Suprapubic skin (tissue), 4 donors: ENCODE measurements at regions not wholly inside any gene's neighbourhood (a gene's known extent, or its start where the extent isn't known, plus 50 kb on each side); places are given as distances from the start of the nearest gene placed in this dataset.

Source experiments
- EP300 ChIP-seq: sonication (generic); formaldehyde crosslinking; IDR thresholded peaks from one replicate; pipeline ENCODE4 v1.6.1; 2017; ENCODE audit warnings: antibody characterized with exemption
- POLR2A ChIP-seq, 2 donors: fragments of 450-650 bp; IDR thresholded peaks; one replicate each; pipeline ENCODE4 v1.6.1; 2017; ENCODE audit warnings: antibody characterized with exemption in 2 of 2, mild to moderate bottlenecking in 2 of 2, moderate library complexity in 2 of 2
- POLR2AphosphoS5 ChIP-seq, 3 donors: sonication (generic); formaldehyde crosslinking; IDR thresholded peaks; one replicate each; pipeline ENCODE4 v1.6.1; 2017; ENCODE audit warnings: antibody characterized with exemption in 3 of 3
- TF ChIP-seq, protein P1 (sequence below), 2 donors: fragments of 200-600 bp in 1 of 2; fragments of 450-650 bp in 1 of 2; sonication (generic) in 1 of 2; IDR thresholded peaks; one replicate each; pipeline ENCODE4 v1.5.1; 2016 to 2019; ENCODE audit warnings: antibody characterized with exemption in 2 of 2, mild to moderate bottlenecking in 1 of 2, moderate library complexity in 1 of 2

DNA sequence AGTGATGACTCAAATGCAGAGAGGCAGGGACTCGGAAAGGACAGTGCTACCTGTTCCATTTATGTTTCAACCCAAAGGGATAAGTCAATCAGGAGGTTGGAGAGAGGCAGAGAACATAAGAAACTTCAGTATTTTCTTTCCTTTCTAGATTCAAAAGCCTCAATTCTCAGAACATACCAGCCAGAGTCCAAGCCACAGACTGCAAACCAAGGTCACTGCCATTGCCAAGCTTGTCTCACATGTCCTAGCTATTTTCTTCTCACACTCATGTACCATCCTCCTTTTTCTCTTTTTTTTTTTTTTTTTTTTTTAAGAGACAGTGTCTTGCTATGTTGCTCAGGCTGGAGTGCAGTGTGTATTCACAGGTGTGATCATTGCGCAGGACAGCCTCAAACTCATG is 111.7 kb upstream of the AKIP1 start:
- TF ChIP-seq, protein P1, sequence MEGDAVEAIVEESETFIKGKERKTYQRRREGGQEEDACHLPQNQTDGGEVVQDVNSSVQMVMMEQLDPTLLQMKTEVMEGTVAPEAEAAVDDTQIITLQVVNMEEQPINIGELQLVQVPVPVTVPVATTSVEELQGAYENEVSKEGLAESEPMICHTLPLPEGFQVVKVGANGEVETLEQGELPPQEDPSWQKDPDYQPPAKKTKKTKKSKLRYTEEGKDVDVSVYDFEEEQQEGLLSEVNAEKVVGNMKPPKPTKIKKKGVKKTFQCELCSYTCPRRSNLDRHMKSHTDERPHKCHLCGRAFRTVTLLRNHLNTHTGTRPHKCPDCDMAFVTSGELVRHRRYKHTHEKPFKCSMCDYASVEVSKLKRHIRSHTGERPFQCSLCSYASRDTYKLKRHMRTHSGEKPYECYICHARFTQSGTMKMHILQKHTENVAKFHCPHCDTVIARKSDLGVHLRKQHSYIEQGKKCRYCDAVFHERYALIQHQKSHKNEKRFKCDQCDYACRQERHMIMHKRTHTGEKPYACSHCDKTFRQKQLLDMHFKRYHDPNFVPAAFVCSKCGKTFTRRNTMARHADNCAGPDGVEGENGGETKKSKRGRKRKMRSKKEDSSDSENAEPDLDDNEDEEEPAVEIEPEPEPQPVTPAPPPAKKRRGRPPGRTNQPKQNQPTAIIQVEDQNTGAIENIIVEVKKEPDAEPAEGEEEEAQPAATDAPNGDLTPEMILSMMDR (IDR thresholded peaks at IDR 0.05), result no peak
- TF ChIP-seq POLR2AphosphoS5 (IDR thresholded peaks at IDR 0.05) (no peak), EP300 (no peak), POLR2A (IDR thresholded peaks at IDR 0.05) (no peak)
